Thyroid gland (tissue), 4 donors: ENCODE measurements at regions not wholly inside any gene's neighbourhood (a gene's known extent, or its start where the extent isn't known, plus 50 kb on each side); places are given as distances from the start of the nearest gene placed in this dataset.

ENCODE experiments used
- POLR2A ChIP-seq, 2 donors: fragments of 450-650 bp; IDR thresholded peaks; one replicate each; pipeline ENCODE4 v1.6.1; 2017; ENCODE audit warnings: antibody characterized with exemption in 2 of 2, mild to moderate bottlenecking in 2 of 2, moderate library complexity in 1 of 2
- TF ChIP-seq, protein P1 (sequence below), 6 experiments: fragments of 200-600 bp in 3 of 6; fragments of 450-650 bp in 3 of 6; sonication (generic) in 3 of 6; IDR thresholded peaks; one replicate each; pipeline ENCODE4 v1.5.1; 2016 to 2019; ENCODE audit warnings: antibody characterized with exemption in 6 of 6, mild to moderate bottlenecking in 2 of 6, inconsistent platforms in 1 of 6, moderate library complexity in 1 of 6

- TF ChIP-seq, protein P1, sequence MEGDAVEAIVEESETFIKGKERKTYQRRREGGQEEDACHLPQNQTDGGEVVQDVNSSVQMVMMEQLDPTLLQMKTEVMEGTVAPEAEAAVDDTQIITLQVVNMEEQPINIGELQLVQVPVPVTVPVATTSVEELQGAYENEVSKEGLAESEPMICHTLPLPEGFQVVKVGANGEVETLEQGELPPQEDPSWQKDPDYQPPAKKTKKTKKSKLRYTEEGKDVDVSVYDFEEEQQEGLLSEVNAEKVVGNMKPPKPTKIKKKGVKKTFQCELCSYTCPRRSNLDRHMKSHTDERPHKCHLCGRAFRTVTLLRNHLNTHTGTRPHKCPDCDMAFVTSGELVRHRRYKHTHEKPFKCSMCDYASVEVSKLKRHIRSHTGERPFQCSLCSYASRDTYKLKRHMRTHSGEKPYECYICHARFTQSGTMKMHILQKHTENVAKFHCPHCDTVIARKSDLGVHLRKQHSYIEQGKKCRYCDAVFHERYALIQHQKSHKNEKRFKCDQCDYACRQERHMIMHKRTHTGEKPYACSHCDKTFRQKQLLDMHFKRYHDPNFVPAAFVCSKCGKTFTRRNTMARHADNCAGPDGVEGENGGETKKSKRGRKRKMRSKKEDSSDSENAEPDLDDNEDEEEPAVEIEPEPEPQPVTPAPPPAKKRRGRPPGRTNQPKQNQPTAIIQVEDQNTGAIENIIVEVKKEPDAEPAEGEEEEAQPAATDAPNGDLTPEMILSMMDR (IDR thresholded peaks at IDR 0.05): no peak
- TF ChIP-seq POLR2A (IDR thresholded peaks at IDR 0.05): no peak
Observed at GRCh38 chr19:28609944-28610343, 603.0 kb downstream of the UQCRFS1 start.
